HAP-1 (cell line): ENCODE measurements at regions not wholly inside any gene's neighbourhood (a gene's known extent, or its start where the extent isn't known, plus 50 kb on each side); places are given as distances from the start of the nearest gene placed in this dataset.

Experiments used
- DNase-seq, 2 experiments: peaks; one replicate each; pipeline ENCODE4 v3.0.0-alpha.2; 2016 to 2020; ENCODE audit warnings: low spot score in 2 of 2
- H3K27me3 ChIP-seq: fragments of 250-450 bp; sonication (Bioruptor Pico); 2 replicates; pipeline ENCODE4 v1.5.1; 2020; ENCODE audit warnings: low read depth, mild to moderate bottlenecking, moderate library complexity
- H3K36me3 ChIP-seq: fragments of 250-450 bp; sonication (Bioruptor Pico); replicated peaks from 2 replicates; pipeline ENCODE4 v1.5.1; 2020; ENCODE audit warnings: mild to moderate bottlenecking
- H3K4me1 ChIP-seq: fragments of 250-450 bp; sonication (Bioruptor Pico); 2 replicates; pipeline ENCODE4 v1.5.1; 2020; ENCODE audit warnings: mild to moderate bottlenecking
- H3K4me3 ChIP-seq: fragments of 250-450 bp; sonication (Bioruptor Pico); 2 replicates; pipeline ENCODE4 v1.5.1; 2020; ENCODE audit warnings: mild to moderate bottlenecking, moderate library complexity
- H3K9me3 ChIP-seq: fragments of 250-450 bp; sonication (Bioruptor Pico); 2 replicates; pipeline ENCODE4 v1.5.1; 2020; ENCODE audit warnings: mild to moderate bottlenecking, moderate library complexity
- in situ Hi-C: fragments of 300-500 bp; cut with MboI; formaldehyde crosslinking; loops from 3 replicates; pipeline ENCODE4 v1.14.3; 2020; ENCODE audit warnings: low sequenced_read_pairs, inconsistent platforms, mixed read lengths

DNA sequence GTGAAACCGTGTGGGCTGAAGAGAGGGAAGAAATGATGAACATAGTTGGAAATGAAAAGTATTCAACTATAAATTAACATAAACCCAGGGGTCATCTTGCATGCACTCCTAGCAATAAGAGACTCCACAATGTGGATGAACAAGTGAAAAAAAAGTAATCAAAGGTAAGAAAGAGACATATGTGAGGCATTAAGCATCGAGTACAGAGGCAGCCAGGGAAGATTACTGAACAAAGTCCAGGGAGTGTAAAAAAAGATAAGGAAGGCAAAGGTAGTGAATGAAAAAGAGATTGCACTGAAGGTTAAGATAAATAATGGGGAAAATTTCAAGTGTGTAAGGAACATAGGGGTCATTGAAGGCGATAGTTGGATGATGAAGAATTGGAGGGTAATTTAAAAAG is 330.8 kb upstream of the PROX1 start:
- Histone ChIP-seq H3K4me3 (no peak overlapping the region), H3K4me1 (no peaks in the 10 kb centered on the region), H3K27me3 (peaks cover 6% of the 10 kb centered on the region), H3K36me3 (no peaks in the 10 kb centered on the region), H3K9me3 (no peaks in the 10 kb centered on the region)
- in situ Hi-C loops: no loop called here
- no peak for DNase-seq

DNA sequence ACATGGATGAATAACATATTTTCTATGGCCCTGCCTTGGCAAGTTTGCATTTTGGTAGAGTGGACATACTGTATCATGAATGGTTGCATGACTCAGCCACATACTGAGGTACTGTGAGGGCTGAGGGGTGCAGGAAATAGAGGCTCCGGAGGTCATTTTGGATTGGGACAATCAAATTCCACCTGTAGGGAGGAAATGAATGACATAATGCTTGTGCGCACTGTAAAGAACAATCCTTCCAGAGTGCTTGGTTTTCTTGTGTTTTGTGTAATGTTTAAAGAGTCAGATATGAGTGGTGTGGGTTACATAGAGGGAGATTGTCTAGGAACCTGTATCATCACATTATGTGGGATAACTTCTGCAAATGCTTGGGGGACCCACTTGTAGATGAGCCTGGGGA is 329.9 kb upstream of the PROX1 start:
- no peak for DNase-seq
- Histone ChIP-seq H3K9me3 (no peaks in the 10 kb centered on the region), H3K4me3 (no peak overlapping the region), H3K27me3 (peaks cover 6% of the 10 kb centered on the region), H3K36me3 (no peaks in the 10 kb centered on the region), H3K4me1 (no peaks in the 10 kb centered on the region)
- in situ Hi-C loops: no loop called here

DNA sequence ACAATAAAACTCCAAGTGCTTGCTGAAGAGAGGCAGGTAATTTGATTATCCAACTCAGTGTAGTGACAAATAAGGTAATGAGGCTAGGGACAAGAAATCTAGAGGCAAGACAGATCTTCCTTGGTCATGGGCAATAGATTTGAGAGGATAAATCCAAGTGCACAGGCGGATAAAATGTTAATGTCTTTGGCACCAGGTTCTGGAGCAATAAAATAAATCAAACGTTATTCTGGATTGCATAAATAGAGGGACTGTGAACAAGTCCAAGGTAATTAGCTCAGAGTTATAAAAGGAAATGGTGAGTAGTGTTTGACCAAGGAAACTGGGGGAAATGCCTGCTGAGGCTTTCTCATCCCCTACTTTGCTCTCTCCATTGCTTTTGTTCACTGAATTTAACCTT is 329.3 kb upstream of the PROX1 start:
- DNase-seq: no peak
- H3K27me3 ChIP-seq: peaks cover 6% of the 10 kb centered on the region

DNA sequence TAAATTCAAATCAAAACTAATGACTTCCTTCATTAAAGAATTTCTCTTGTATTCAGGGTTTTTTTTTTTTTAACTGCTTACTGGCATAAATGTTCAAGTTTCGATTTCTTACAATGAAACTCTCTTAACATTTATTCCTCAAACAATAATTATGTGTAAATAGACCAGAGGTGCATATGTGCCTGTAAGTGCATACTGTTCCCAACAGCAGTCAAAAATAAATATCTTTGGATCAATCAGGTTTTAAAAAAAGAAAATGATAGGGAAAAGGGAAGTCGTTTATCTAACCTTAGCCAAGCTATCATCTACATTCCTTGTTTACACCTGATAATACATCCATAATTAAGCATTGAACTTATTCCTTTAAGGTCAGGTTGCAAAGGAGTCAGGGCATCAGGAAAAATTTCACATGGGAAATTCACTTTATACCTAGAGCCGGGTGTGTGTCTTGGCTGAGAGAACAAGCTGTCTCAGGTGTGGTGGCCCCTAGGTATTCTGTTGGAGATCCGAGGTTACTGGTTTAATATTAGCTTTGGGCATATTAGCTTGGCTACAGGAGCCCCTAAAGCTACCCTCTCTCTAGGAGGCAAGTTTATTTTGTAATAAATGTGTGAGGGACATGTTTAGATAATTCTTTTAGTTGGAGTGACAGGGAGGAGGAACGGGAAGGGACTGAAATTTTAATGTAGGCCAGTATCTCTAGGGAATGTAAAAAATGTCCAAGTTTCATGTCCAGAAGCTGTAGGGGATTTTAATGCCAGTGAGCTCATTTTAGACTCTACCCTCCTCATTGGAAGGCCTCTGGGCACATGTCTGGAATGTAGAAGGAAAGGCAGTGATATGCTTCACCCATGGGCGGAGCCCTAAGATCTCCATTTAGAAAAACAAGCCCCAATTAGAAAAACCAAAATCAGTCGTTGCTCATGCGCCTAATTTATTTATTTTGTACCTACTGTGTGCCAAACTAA is 327.9 kb upstream of the PROX1 start:
- Histone ChIP-seq H3K27me3 (peaks cover 6% of the 10 kb centered on the region), H3K4me3 (no peak overlapping the region), H3K9me3 (no peaks in the 10 kb centered on the region), H3K4me1 (no peaks in the 10 kb centered on the region), H3K36me3 (no peaks in the 10 kb centered on the region)
- no peak for DNase-seq
- in situ Hi-C loops: no loop called here

More for the DNA sequence above, 329.3 kb upstream of the PROX1 start:
- no peak overlapping the region for H3K4me3 ChIP-seq
- H3K4me1 ChIP-seq: no peaks in the 10 kb centered on the region
- in situ Hi-C loops: no loop called here
- no peaks in the 10 kb centered on the region for H3K36me3 ChIP-seq
- no peaks in the 10 kb centered on the region for H3K9me3 ChIP-seq

DNA sequence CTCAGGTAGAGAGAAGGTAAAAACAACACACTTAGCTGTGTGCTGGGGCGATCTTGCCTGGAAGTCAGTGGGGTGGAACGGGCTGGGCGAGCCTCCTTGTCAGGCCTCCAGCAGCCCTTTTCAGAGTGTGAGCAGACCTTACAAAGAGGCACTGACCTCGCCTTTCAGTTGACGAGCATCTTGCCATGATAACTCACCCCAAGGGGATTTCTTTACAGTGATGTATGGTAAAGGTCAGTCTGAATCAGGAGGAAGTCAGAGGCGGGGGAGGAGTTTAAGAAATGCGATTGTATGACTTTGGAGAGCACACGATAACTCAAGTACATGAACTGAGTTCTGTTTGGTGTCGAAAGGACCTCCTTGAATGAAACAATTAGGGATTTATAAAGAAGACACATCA is 326.5 kb upstream of the PROX1 start:
- Histone ChIP-seq H3K9me3 (no peaks in the 10 kb centered on the region), H3K27me3 (peaks cover 6% of the 10 kb centered on the region), H3K36me3 (no peaks in the 10 kb centered on the region), H3K4me3 (no peak overlapping the region), H3K4me1 (no peaks in the 10 kb centered on the region)
- no peak for DNase-seq
- in situ Hi-C loops: no loop called here

DNA sequence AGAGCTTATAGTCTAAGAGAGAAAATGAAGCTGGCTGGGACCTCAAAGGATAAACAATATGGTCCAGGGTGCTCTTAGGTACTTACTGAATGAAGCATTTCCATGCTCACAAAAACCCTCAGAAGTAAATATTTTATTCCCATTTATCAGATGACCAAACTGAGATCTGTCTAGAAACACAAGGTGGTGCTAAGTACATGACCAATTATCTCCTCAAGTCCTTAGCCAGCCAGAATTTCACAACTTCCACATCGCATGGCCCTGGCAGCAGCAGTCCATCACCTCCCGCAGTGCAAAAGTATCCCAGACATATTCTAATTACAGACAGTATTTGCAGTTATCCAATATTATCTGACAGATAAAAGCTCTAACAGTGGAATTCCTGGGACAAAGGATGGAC is 321.7 kb upstream of the PROX1 start:
- DNase-seq: no peak
- in situ Hi-C loops: no loop called here
- no peak overlapping the region for H3K4me3 ChIP-seq
- no peaks in the 10 kb centered on the region for H3K4me1 ChIP-seq
- no peaks in the 10 kb centered on the region; the same call in 1 of the 2 replicates for H3K27me3 ChIP-seq
- H3K9me3 ChIP-seq: no peaks in the 10 kb centered on the region
- no peaks in the 10 kb centered on the region for H3K36me3 ChIP-seq

DNA sequence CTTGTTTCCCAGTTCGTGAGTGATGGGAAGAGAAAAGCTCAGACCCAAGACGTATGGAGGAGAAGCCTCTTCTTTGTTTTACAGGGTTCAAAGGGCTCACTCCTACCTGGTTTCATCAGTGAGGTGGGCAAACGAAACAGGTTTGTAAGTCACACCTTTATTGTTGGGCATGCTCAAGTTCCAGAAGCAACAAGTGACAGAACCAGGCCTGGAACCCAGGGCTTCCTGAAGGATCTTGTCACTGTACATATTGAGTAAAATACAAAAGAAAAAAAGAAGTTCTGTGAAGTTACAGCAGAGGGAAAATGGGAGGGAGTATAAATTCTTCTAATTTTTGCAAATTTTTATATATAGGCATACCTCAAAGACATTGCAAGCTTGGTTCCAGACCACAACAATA is 320.9 kb upstream of the PROX1 start:
- Histone ChIP-seq H3K36me3 (no peaks in the 10 kb centered on the region), H3K27me3 (no peaks in the 10 kb centered on the region), H3K4me1 (no peaks in the 10 kb centered on the region), H3K9me3 (no peaks in the 10 kb centered on the region), H3K4me3 (no peak overlapping the region)
- DNase-seq: no peak
- in situ Hi-C loops: no loop called here

DNA sequence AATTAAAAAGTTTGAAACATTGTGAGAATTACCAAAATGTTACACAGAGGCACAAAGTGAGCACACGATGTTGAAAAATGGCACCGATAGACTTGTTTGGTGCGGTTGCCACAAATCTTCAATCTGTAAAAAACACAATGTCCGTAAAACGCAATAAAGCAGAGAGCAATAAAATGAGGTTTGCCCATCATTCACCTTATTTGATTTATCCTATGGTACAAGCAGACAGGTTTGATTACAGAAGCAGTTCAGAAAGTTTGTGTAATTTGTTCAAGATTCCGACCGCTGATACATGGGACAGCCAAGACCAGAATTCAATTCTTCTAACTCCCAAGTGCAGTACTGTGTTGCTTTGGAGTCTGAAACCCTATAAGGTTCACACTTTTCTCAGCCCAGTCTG is 318.3 kb upstream of the PROX1 start:
- in situ Hi-C loops: no loop called here
- Histone ChIP-seq H3K4me1 (no peaks in the 10 kb centered on the region), H3K9me3 (no peaks in the 10 kb centered on the region), H3K36me3 (no peaks in the 10 kb centered on the region), H3K27me3 (peaks cover 3% of the 10 kb centered on the region; the same call in 1 of the 2 replicates), H3K4me3 (no peak overlapping the region)
- no peak for DNase-seq

DNA sequence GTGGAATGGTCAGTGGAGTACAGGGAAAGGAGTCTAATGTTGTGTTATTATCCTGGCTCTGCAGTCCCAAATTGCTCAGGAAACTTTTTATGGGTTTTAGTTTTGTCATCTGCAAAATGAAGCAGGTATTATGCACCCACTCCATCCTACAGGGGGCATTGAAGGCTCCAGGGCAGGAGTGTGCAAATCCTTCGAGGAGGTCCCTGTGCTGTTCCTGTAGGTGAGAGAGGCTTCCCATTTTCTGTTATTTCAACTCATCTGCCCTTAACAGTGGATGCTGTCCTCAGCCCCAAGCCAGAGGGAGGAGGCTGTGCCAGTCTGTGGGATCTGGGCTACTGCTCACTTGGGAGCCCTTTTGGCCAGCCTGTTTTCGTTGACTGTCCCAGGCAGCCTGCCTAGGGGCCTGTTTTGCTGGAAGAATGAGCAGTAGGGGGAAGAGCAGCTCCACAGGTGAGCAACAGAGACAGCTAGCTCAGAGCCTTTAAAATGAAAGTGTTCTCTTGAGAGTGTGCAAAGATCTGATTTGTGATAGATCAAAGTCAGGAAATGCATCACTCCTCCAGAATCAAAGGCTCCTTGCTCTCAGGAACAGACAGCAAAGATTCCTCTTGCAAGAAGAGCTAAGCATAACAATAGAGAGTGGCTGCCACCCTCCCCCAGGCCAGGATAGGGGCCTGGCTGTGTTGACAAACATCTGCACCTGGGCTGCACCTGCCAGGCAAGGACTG is 317.6 kb upstream of the PROX1 start:
- DNase-seq: no peak
- Histone ChIP-seq H3K4me1 (no peaks in the 10 kb centered on the region), H3K36me3 (no peaks in the 10 kb centered on the region), H3K27me3 (peaks cover 3% of the 10 kb centered on the region; the same call in 1 of the 2 replicates), H3K4me3 (no peak overlapping the region), H3K9me3 (no peaks in the 10 kb centered on the region)
- in situ Hi-C loops: no loop called here

DNA sequence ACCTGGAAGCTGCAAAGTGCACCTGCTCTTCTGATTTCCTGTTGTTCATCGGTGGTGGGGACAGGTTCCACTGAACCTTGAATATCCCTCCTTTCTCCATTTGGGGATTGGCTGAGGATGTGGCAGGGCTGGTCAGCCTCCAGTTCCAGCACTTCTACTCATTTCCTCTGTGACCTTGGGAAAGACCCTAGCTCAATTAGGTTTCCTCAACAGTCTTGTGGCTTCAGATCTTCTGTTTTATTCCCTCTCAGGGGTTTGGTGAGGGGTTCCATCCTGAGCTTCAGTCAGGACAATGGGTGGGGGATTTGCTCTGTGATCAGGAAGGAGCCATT is 317.1 kb upstream of the PROX1 start:
- no peak for DNase-seq
- H3K36me3 ChIP-seq: no peaks in the 10 kb centered on the region
- H3K4me3 ChIP-seq: no peak overlapping the region
- H3K27me3 ChIP-seq: peaks cover 3% of the 10 kb centered on the region; the same call in 1 of the 2 replicates
- in situ Hi-C loops: no loop called here
- no peaks in the 10 kb centered on the region for H3K9me3 ChIP-seq
- H3K4me1 ChIP-seq: no peaks in the 10 kb centered on the region

DNA sequence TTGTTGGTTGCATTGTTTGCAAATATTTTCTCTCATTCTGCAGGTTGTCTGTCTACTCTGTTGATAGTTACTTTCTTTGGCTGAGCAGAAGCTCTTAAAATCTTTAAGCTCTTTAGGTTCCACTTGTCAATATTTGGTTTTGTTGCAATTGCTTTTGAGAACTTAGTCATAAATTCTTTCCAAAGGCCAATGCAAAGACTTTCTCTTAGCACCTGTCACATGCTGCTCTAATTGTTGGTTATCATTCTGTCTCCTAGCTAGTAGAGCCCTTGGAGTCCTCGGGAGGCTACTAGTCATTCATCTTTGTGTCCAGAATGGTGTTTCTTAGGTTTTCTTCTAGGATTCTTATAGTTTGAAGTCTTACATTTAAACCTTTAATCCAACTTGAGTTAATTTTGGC is 312.7 kb upstream of the PROX1 start:
- Histone ChIP-seq H3K4me1 (no peaks in the 10 kb centered on the region), H3K9me3 (no peaks in the 10 kb centered on the region), H3K27me3 (peaks cover 3% of the 10 kb centered on the region; the same call in 1 of the 2 replicates), H3K36me3 (no peaks in the 10 kb centered on the region), H3K4me3 (no peak overlapping the region)
- in situ Hi-C loops: no loop called here
- no peak for DNase-seq

DNA sequence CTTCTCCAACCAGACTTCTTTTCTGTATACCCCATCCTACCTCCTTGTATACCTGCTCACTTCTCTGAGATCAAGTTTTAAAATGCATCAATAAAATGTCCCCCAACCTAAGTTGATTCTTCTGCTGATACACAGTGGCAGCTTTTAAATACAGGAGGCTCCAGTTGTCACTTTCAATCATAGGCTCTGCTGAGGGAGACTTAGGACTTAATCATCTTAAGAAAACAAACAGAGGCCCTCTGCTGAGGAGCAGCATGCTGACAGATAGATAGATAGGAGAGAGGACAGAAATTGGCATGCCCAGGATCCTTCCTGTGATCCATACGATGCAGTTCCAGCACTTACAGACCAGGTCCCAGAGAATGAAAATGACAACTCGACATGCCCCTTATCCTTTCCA is 311.0 kb upstream of the PROX1 start:
- H3K4me1 ChIP-seq: no peaks in the 10 kb centered on the region
- in situ Hi-C loops: no loop called here
- H3K9me3 ChIP-seq: no peaks in the 10 kb centered on the region
- no peak overlapping the region for H3K4me3 ChIP-seq
- no peaks in the 10 kb centered on the region for H3K36me3 ChIP-seq
- DNase-seq: no peak
- peaks cover 3% of the 10 kb centered on the region; the same call in 1 of the 2 replicates for H3K27me3 ChIP-seq

DNA sequence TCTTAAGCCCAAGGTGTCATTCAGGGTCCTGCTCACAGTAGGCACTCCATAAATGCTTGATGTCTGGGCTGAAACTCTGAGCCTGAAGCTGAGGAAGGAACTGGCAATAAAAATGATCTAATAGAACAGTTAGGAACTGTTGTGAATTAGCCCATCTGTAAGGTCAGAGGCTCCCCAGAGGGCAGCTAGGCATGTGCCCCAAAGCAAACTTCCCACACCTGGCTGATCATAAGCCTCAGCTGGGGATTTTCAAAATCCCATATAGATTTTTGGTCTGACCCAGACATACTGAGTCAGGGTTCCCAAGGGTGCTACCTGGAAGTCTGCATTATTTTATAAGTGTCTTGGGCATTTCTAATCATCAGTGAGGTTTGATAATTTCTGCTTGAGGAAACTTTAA is 309.4 kb upstream of the PROX1 start:
- no peaks in the 10 kb centered on the region for H3K4me1 ChIP-seq
- no peaks in the 10 kb centered on the region for H3K36me3 ChIP-seq
- H3K27me3 ChIP-seq: no peaks in the 10 kb centered on the region; the same call in 1 of the 2 replicates
- H3K9me3 ChIP-seq: no peaks in the 10 kb centered on the region
- in situ Hi-C loops: no loop called here
- no peak for DNase-seq
- H3K4me3 ChIP-seq: no peak overlapping the region

DNA sequence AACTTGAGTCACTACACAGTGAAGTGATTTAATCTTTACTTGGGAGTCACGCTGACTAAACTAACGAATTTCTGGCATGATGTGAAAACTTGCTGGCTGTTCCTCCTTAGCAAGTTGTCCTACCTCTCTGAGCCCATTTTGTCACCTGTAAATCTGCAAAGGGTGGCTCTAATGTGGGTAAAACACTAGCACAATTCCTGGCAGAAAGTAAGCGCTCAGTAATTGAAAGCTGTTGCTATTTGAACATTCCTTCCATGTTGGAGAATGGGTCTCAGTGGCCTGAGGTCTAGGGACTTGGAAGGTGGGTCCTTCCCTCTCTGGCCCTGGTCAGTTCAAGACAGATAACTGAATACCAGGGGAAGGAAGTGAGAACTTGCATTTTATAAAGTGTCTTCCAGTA is 309.0 kb upstream of the PROX1 start:
- in situ Hi-C loops: no loop called here
- Histone ChIP-seq H3K27me3 (no peaks in the 10 kb centered on the region; the same call in 1 of the 2 replicates), H3K4me3 (no peak overlapping the region), H3K9me3 (no peaks in the 10 kb centered on the region), H3K4me1 (no peaks in the 10 kb centered on the region), H3K36me3 (no peaks in the 10 kb centered on the region)
- no peak for DNase-seq
